IMR-90 (cell line): ENCODE measurements at regions not wholly inside any gene's neighbourhood (a gene's known extent, or its start where the extent isn't known, plus 50 kb on each side); places are given as distances from the start of the nearest gene placed in this dataset.

Experiments
- CEBPB ChIP-seq: IDR thresholded peaks from 2 replicates; pipeline ENCODE4 v1.6.1; 2012; ENCODE audit warnings: low read depth, low read length, improper control_type of control experiment
- CTCF ChIP-seq: conservative IDR thresholded peaks from 2 replicates; pipeline ENCODE4 v1.5.1; 2012; ENCODE audit warnings: mild to moderate bottlenecking, low read depth, low read length, improper control_type of control experiment
- FOS ChIP-seq: fragments of 150-350 bp; IDR thresholded peaks from 2 replicates; pipeline ENCODE4 v1.6.1; 2016; ENCODE audit warnings: low read depth, low read length
- POLR2A ChIP-seq: IDR thresholded peaks from 2 replicates; pipeline ENCODE4 v1.6.1; 2012; ENCODE audit warnings: mild to moderate bottlenecking, low read depth, low read length

- TF ChIP-seq FOS (no peak), CTCF (no peak), CEBPB (no peak), POLR2A (no peak)
These were observed 471.4 kb upstream of the MGMT start for GRCh38 chr10:128995676-128996075.
